ENCODE measurements at regions not wholly inside any gene's neighbourhood (a gene's known extent, or its start where the extent isn't known, plus 50 kb on each side); places are given as distances from the start of the nearest gene placed in this dataset.

GRCh38 chr12:78407722-78408121 lies 456.9 kb upstream of the SYT1 start:
- no peak for DNase-seq

GRCh38 chr12:78414071-78414470 lies 450.5 kb upstream of the SYT1 start:
- no peak for DNase-seq

- DNase-seq, result no peak
Measured at GRCh38 chr12:78418919-78419318, 445.7 kb upstream of the SYT1 start.

GRCh38 chr12:78419513-78419912 lies 445.1 kb upstream of the SYT1 start:
- DNase-seq, result no peak

- no peak for DNase-seq
Measured at GRCh38 chr12:78420991-78421390, 443.6 kb upstream of the SYT1 start.

GRCh38 chr12:78430551-78430950 lies 434.0 kb upstream of the SYT1 start:
- no peak for DNase-seq

- no peak for DNase-seq
Measured at GRCh38 chr12:78431931-78432330, 432.6 kb upstream of the SYT1 start.

- no peak for DNase-seq
Measured at GRCh38 chr12:78439666-78440065, 424.9 kb upstream of the SYT1 start.

- DNase-seq, result no peak
Measured at GRCh38 chr12:78441737-78442453, 422.7 kb upstream of the SYT1 start.

- no peak for DNase-seq
Measured at GRCh38 chr12:78442454-78442801, 422.1 kb upstream of the SYT1 start.

- no peak for DNase-seq
Measured at GRCh38 chr12:78446555-78446954, 418.0 kb upstream of the SYT1 start.

- DNase-seq, result no peak
Measured at GRCh38 chr12:78447373-78447772, 417.2 kb upstream of the SYT1 start.

GRCh38 chr12:78448692-78449091 lies 415.9 kb upstream of the SYT1 start:
- DNase-seq, result no peak

GRCh38 chr12:78455991-78456390 lies 408.6 kb upstream of the SYT1 start:
- DNase-seq, result no peak

GRCh38 chr12:78457938-78458337 lies 406.6 kb upstream of the SYT1 start:
- DNase-seq, result no peak

GRCh38 chr12:78470354-78471195 lies 394.0 kb upstream of the SYT1 start:
- no peak for DNase-seq

GRCh38 chr12:78473136-78473535 lies 391.4 kb upstream of the SYT1 start:
- DNase-seq, result no peak

GRCh38 chr12:78473561-78473960 lies 391.0 kb upstream of the SYT1 start:
- DNase-seq, result no peak

- DNase-seq, result peak; percentile 4
Measured at GRCh38 chr12:78483767-78484315, 380.7 kb upstream of the SYT1 start.

GRCh38 chr12:78489990-78490389 lies 374.6 kb upstream of the SYT1 start:
- no peak for DNase-seq

GRCh38 chr12:78490861-78491260 lies 373.7 kb upstream of the SYT1 start:
- DNase-seq, result no peak

- no peak for DNase-seq
Measured at GRCh38 chr12:78494911-78495310, 369.7 kb upstream of the SYT1 start.

GRCh38 chr12:78501825-78502224 lies 362.7 kb upstream of the SYT1 start:
- no peak for DNase-seq

GRCh38 chr12:78519422-78519821 lies 345.2 kb upstream of the SYT1 start:
- no peak for DNase-seq

All from NCI-H2029 treated with DMSO at 0.1 percent for 48 hours (cell line).